HG03432 (cell line): ENCODE measurements at regions not wholly inside any gene's neighbourhood (a gene's known extent, or its start where the extent isn't known, plus 50 kb on each side); places are given as distances from the start of the nearest gene placed in this dataset.
A peak's percentile ranks its signal among the peaks of the same experiment; 100 is the strongest.

Source experiments
- ATAC-seq: cut with Tn5 transposase; IDR thresholded peaks from one replicate; pipeline ENCODE4 v1.9.1; 2021; ENCODE audit warnings: mild to moderate bottlenecking, moderate library complexity; ENCODE audit not compliant: unreplicated experiment

GRCh38 chr2:37588316-37588777, 83.1 kb downstream of the CDC42EP3 start:
- no peak for ATAC-seq

- ATAC-seq: peak; percentile 52
These were observed 82.1 kb downstream of the CDC42EP3 start for GRCh38 chr2:37589298-37589697.

DNA sequence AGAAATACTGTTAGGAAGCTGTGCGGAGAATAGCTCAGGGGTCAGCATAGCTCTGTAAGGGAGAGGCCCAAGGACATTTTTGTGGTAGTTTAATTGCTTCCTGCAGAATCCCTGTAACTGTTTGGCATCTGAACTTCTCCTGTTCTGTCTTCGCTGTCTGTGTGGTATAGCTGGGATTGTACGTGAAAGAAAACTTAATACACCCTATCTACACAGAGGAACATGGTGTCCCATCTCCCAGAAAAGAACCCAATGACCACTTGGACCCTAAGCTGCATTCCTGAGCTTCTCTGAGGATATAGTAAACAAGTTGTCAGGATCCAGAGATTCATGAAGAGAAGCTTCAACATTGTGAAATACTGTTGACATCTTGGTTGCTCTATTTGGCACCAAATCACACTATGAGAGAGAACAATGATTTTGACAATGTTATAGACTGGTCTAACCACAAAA, 81.3 kb downstream of the CDC42EP3 start:
- no peak for ATAC-seq
